ENCODE measurements at regions not wholly inside any gene's neighbourhood (a gene's known extent, or its start where the extent isn't known, plus 50 kb on each side); places are given as distances from the start of the nearest gene placed in this dataset.

DNA sequence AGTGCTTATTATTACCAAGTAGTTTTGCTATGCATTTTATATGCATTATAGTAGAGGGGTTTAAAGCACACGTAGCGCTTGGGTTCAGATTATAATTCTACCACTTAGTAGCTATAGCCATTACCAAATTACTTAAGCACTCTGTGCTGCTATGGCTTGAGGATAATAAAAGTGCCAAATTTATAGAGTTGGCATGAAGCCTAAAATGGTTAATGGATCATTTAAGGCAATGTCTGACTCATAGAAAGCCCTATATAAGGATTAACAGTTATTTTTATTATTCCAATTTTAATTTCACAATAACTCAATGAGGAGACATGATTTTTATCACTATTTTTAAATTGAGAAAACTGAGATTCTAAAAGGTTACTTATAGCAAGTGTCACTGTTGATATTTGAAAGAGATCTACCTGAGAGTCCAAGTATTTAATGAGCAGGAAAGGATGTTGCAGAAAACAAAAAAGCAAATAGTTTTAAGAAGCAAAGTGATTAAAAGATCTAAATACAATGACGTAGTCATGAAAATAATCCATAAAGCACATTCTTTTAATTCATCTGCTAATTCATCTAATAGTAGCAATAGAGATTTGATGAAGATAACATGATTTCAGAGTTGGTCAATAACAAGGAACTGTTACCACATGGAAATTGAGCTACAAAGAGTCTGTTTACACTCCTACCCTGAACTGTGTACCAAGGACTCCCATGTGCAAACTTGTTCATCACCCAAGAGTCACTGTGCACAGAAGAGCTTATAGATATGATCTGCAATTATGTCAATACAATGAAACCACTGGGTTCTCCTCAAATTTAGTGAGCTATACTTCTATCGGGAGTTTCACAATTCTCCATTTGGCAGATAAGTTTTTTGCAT is 78.8 kb upstream of the DTNA start:
- CTCF ChIA-PET: interaction anchor here (0.8 to 1.4 kb wide), 3 partner anchors 13 to 378 kb away, joined by 3 to 4 read pairs (median 4); no protein-coding TSS in a partner anchor
- no CpG with 5 or more reads among the region's 4 CpGs for WGBS, 2 experiments (ENCODE audit: extremely low coverage in 2 of 2, insufficient read length in 1 of 2)

More for the DNA sequence above, 78.8 kb upstream of the DTNA start:
- Histone ChIP-seq H3K9me1 (ENCODE audit: insufficient read depth, low read length) (no peaks in the 10 kb centered on the region), H3K18ac (ENCODE audit: low read depth, low read length) (no peak overlapping the region), H3K9ac (ENCODE audit: low read depth, low read length) (no peak overlapping the region), H3K4ac (ENCODE audit: low read depth, low read length) (no peak overlapping the region), H4K20me1 (ENCODE audit: insufficient read depth, low read length) (no peaks in the 10 kb centered on the region), H2BK15ac (ENCODE audit: low read depth, low read length) (no peak overlapping the region), H3K27ac (ENCODE audit: insufficient read depth, low read length) (no peak overlapping the region), H3K79me1 (ENCODE audit: low read depth in 1 of 2, low read length in 2 of 2) (no peaks in the 10 kb centered on the region), H2BK5ac (ENCODE audit: low read depth, low read length, poor library complexity, severe bottlenecking) (no peak overlapping the region), H3K4me2 (ENCODE audit: low read depth, low read length) (no peak overlapping the region), H2AFZ (replicated peaks; ENCODE audit: low read length, poor library complexity) (no peak overlapping the region), H2BK120ac (ENCODE audit: low read depth, low read length) (no peak overlapping the region), H3K56ac (ENCODE audit: extremely low read depth, insufficient read depth, low read length) (no peak overlapping the region), H2AK9ac (replicated peaks; ENCODE audit: low read depth, low read length, poor library complexity) (no peak overlapping the region), H3K4me1 (ENCODE audit: control insufficient read depth, insufficient read depth, low read length) (no peaks in the 10 kb centered on the region), H4K91ac (ENCODE audit: insufficient read depth, low read depth, low read length) (no peak overlapping the region), H3K4me3 (ENCODE audit: insufficient read depth, low read depth, low read length) (no peak overlapping the region), H3K36me3 (ENCODE audit: control insufficient read depth, insufficient read depth, low read length) (no peaks in the 10 kb centered on the region), H3K23ac (ENCODE audit: low read depth, low read length) (no peak overlapping the region), H4K5ac (ENCODE audit: low read depth, low read length) (no peak overlapping the region), H3K14ac (replicated peaks; ENCODE audit: low read depth, low read length) (no peak overlapping the region), H3K9me3 (ENCODE audit: control insufficient read depth, insufficient read depth, low read length) (no peaks in the 10 kb centered on the region), H2AK5ac (ENCODE audit: low read depth, low read length) (no peak overlapping the region), H3K27me3 (ENCODE audit: control insufficient read depth, insufficient read depth, low read length) (peaks cover 5% of the 10 kb centered on the region; the same call in 1 of the 2 replicates), H2BK20ac (ENCODE audit: low read depth, low read length) (no peak overlapping the region), H4K8ac (ENCODE audit: low read depth in 2 of 2, low read length in 2 of 2) (no peak overlapping the region)
- dilution Hi-C loops (cut with HindIII; ENCODE audit: low sequenced_read_pairs, unreplicated experiment) (no loop called here), intact Hi-C loops (cut with micrococcal nuclease) (no loop called here), in situ Hi-C loops (cut with MboI; ENCODE audit: low sequenced_read_pairs) (no loop called here)
- DNase-seq (no peak), ATAC-seq (ENCODE audit: low read depth) (no peak)
- POLR2A ChIA-PET (ENCODE audit: unreplicated experiment): no interaction called here
- no TSS peak for BruUV-seq (replicated peaks)
- TF ChIP-seq CHD1 (IDR thresholded peaks at IDR 0.05; ENCODE audit: low read depth, low read length) (no peak), BHLHE40 (IDR thresholded peaks at IDR 0.05; ENCODE audit: low read depth, low read length) (no peak), CEBPB (IDR thresholded peaks at IDR 0.05; ENCODE audit: low read depth, low read length) (no peak), FOS (IDR thresholded peaks at IDR 0.05; ENCODE audit: low read depth, low read length) (no peak), SMC3 (IDR thresholded peaks at IDR 0.05; ENCODE audit: low read depth, low read length) (no peak), NFE2L2 (IDR thresholded peaks at IDR 0.05; ENCODE audit: low read depth, low read length) (no peak), MAFK (IDR thresholded peaks at IDR 0.05; ENCODE audit: low read depth, low read length) (no peak), RAD21 (IDR thresholded peaks at IDR 0.05; ENCODE audit: low read length) (no peak), POLR2A (IDR thresholded peaks at IDR 0.05; ENCODE audit: low read depth, low read length) (no peak), RFX5 (IDR thresholded peaks at IDR 0.05; ENCODE audit: low read depth, low read length) (no peak)
- TF ChIP-seq, protein P1, sequence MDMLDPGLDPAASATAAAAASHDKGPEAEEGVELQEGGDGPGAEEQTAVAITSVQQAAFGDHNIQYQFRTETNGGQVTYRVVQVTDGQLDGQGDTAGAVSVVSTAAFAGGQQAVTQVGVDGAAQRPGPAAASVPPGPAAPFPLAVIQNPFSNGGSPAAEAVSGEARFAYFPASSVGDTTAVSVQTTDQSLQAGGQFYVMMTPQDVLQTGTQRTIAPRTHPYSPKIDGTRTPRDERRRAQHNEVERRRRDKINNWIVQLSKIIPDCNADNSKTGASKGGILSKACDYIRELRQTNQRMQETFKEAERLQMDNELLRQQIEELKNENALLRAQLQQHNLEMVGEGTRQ (IDR thresholded peaks at IDR 0.05; ENCODE audit: low read depth, low read length): no peak
